HFF-Myc (cell line): ENCODE measurements at regions not wholly inside any gene's neighbourhood (a gene's known extent, or its start where the extent isn't known, plus 50 kb on each side); places are given as distances from the start of the nearest gene placed in this dataset.

ENCODE experiments used
- DNase-seq: peaks from one replicate; pipeline ENCODE4 v3.0.0-alpha.2; 2011; ENCODE audit warnings: low read depth; ENCODE audit errors: extremely low read depth
- H3K4me3 ChIP-seq: replicated peaks from 2 replicates; pipeline ENCODE4 v1.5.1; 2011; ENCODE audit warnings: low read depth, mild to moderate bottlenecking, control low read depth, low read length
- TF ChIP-seq, protein P1 (sequence below): IDR thresholded peaks from 2 replicates; pipeline ENCODE4 v1.5.1; 2012; ENCODE audit warnings: mild to moderate bottlenecking, low read depth, low read length, control low read depth; ENCODE audit errors: missing control alignments

GRCh38 chr6:22003287-22003686 is 293.5 kb downstream of the PRL start:
- TF ChIP-seq, protein P1, sequence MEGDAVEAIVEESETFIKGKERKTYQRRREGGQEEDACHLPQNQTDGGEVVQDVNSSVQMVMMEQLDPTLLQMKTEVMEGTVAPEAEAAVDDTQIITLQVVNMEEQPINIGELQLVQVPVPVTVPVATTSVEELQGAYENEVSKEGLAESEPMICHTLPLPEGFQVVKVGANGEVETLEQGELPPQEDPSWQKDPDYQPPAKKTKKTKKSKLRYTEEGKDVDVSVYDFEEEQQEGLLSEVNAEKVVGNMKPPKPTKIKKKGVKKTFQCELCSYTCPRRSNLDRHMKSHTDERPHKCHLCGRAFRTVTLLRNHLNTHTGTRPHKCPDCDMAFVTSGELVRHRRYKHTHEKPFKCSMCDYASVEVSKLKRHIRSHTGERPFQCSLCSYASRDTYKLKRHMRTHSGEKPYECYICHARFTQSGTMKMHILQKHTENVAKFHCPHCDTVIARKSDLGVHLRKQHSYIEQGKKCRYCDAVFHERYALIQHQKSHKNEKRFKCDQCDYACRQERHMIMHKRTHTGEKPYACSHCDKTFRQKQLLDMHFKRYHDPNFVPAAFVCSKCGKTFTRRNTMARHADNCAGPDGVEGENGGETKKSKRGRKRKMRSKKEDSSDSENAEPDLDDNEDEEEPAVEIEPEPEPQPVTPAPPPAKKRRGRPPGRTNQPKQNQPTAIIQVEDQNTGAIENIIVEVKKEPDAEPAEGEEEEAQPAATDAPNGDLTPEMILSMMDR = no peak
- no peak overlapping the region for H3K4me3 ChIP-seq
- no peak for DNase-seq

DNA sequence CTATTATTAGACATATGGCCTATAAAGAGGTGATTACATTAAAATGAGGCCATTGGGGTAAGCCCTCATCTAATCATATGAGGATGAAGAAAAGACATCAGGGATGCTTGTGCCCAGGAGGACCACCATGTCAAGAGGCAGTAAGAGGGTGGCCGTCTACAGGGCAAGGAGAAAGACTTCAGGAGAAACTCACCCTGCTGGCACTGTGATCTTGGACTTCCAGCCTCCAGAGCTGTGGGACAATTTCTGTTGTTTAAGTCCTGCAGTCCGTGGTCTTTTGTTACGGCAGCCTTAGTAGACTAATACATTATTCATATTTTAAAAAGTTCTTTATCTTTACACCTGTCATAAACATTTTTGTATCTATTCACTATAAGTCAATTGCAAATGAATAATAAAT is 290.0 kb downstream of the PRL start:
- no peak for DNase-seq
- TF ChIP-seq, protein P1 = no peak
- no peak overlapping the region for H3K4me3 ChIP-seq

- no peak for DNase-seq
- no peak overlapping the region for H3K4me3 ChIP-seq
- TF ChIP-seq, protein P1 = no peak
Observed at GRCh38 chr6:22007469-22007868, 289.4 kb downstream of the PRL start.

GRCh38 chr6:22008248-22008836 is 288.5 kb downstream of the PRL start:
- DNase-seq = no peak
- no peak overlapping the region for H3K4me3 ChIP-seq
- TF ChIP-seq, protein P1 = no peak

- DNase-seq = no peak
- TF ChIP-seq, protein P1 = no peak
- H3K4me3 ChIP-seq = no peak overlapping the region
Observed at GRCh38 chr6:22010102-22010501, 286.7 kb downstream of the PRL start.

GRCh38 chr6:22015216-22015615 is 281.6 kb downstream of the PRL start:
- TF ChIP-seq, protein P1 = no peak
- no peak overlapping the region for H3K4me3 ChIP-seq
- no peak for DNase-seq

GRCh38 chr6:22015944-22016343 is 280.9 kb downstream of the PRL start:
- TF ChIP-seq, protein P1 = no peak
- H3K4me3 ChIP-seq = no peak overlapping the region
- no peak for DNase-seq
